CD4-positive, alpha-beta T cell treated with Interleukin-1 beta for 1 hour (primary cell): ENCODE measurements at regions not wholly inside any gene's neighbourhood (a gene's known extent, or its start where the extent isn't known, plus 50 kb on each side); places are given as distances from the start of the nearest gene placed in this dataset.

ENCODE experiments used
- DNase-seq, 2 donors: peaks; one replicate each; pipeline ENCODE4 v3.0.0-alpha.2; 2020 to 2022

DNA sequence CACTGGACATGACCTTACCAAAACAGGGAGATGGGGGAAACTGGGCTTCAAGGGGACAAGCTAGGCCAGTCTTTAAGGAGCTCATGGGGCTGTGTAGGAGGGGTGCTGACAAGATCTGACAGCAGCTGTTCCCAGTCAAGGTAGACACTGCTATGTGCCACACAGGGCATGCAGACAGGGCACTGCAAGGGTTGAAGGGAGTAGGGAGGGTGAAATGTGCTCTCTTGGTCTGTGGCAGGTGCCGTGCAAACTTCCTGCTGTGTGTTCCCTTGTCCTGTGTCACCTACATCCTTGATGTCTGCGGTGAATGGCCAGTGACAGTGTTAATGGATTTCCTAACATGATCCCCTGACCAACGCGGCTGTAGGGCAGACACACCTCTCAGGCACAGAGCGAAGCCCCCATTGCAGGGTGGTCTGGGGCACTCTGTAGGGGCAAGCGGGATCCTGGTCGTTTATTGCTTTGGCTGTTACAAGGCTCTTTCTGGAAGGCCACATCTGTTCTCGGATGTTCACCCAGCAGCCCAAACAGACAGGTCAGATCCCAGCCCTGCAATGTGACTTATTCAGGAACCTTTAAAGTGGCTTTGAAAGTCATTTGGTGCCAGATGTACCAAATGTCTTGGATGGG lies 199.5 kb upstream of the ZNF536 start:
- DNase-seq, result no peak

DNA sequence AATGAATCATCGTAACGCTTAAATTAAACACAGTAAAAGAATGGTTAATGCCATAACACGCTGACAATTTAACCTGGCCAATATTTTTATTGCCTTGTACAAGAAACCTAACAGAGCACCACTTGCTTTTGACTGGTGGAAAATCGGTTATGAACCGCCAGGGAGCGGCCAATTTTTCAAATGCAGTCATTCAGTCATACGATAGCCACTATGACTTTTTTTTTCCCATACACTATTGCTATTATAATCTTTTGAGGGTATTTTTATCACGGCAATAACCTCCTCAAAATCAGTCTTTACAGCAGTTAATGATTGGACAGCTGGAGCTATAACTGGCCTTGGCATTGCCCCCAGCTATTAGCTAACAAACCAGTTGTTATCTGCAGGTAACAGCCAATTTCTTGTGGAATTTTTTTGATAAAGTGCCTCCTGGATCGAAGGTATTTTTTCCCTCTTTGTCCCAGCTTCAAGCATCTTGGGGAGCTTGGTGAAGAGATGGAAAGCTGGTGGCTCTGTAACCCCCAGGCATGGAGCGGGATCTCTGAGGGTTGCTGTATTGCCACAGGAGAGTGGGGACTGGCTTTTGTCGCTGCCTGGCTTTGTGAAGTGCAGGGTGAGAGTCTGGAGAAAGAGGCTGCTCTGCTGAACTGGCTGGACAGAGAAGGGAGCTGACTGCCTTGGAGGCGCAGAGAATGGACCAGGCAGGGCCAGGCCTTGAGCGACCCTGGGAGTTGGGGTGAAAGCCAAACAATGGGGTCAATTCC lies 198.4 kb upstream of the ZNF536 start:
- no peak for DNase-seq

DNA sequence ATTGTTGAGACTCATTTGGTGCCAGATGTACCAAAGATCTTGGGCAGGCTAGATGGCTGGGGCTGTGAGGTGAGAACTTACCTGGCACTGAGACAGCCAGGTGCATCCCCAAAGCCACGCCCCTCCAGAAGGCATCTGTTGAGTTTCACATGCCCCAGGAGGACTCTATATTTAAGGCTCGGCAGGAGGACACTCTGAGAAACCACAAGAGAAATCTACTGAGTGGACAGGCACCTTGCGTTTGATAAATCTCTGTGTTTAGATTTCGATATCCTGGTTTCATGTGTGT lies 197.9 kb upstream of the ZNF536 start:
- no peak for DNase-seq

DNA sequence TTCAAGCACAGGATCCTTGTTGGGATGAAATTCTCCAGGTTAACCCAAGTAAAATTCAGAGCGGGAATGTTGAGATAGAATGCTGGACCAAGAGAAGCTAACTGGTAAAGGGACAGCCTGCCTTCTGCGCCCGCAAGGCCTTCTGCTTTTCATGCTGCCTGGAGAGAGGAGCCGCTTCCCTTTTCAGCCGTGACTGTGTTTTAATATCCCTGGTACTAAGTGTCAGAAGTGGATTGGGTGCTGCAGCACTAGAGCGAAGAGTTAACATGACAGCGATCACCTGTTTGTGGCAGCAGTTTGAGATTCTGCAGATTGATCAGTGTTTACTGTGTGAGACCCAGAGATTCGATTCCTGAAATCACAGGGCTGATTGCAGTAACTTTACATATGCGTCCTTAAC lies 197.4 kb upstream of the ZNF536 start:
- DNase-seq, result no peak

DNA sequence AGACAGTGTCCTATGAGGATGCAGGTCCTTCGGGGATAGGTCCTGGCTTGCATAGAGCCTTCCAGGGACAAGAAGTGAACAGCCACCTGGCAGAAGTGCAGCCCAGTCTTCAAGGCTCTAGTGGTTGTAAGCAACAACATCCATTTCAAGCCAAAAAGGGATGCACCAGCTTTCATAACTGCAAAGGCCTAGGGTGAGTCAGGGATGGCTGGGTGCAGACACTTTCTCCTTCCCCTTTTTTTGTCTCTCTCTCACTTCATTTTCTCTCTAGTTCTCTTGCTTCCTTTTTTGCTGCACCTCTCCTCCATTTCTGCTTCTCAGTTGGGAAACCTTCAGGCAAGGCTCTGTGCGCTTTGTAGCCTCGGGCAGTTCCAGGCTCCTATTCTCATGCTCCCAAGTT lies 196.2 kb upstream of the ZNF536 start:
- no peak for DNase-seq

DNA sequence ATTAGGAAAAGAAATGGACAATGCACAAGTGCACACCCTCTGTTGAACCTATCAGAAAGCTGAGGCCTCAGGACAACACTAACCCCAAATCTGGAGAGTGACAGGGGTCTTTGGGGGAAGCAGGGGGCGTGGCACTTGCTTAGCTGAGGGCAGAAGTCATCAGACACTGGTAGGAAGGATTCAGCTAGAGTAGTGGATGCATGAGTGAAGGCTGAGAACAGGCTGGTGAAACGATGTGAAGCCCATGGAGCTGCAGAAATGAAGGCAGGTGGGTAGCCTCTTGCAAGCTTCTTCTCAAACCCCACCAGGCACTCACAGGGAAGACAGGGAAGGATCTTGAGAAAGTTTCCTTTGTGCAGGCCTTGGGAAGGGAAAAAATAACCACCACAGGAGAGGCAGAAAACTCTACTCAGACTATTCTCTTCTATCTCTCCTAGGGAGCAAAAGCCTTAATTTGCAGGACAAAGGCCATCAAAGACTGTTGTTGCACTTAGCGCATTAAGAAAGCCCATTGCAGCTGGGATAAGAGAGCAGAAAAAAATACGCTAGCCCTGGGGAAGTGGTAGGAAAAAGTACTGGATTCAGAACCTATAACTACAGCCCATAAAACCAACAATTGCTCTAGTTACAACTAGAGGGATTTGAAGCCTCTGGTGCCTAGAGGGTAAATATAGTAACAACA lies 193.3 kb upstream of the ZNF536 start:
- DNase-seq, result no peak

DNA sequence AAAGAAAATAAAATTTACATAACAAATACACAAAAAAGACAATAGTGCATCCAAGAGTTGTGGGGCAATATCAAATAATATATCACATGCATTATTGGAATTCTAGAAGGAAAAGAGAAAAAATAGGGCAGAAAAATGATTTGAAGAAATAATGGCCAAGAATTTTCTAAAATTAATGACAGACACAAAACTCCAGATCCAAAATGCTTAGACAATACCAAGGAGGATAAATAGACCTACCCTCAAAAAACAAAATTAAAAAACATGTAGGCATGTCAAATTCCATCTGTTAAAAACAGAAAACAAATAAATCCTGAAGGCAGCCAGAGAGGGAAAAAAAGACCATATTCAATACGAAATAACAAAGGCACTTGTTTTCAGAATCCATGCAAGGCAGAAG lies 191.5 kb upstream of the ZNF536 start:
- DNase-seq, result no peak

DNA sequence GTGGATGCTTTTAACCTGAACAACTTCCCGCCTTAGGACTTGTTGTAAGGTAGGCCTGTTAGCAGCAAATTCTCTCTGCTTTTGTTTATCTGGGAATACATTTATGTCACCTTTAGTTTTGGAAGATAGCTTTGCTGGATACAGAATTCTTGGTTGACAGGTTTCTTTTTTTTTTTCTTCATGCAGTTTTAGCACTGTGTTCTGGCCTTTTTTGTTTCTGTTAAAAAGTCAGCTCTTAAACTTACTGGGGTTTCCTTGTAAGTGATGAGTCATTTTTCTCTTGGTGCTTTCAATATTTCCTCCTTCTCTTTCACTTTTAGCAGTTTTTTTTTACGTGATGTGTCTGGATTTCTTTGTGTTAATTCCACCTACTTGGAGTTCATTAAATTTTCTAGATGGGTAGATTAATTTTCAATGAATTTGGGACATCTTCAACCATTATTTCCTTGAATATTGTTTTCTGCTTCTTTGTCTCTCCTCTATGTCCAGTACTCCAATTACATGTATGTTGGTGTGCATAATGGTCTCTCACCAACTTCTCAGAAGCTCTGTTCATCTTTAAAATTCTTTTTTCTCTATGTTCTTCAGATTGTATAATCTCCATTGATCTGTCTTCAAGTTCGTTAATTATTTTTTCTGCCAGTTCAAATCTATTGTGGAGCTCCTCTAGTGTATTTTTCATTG lies 188.2 kb upstream of the ZNF536 start:
- DNase-seq, result no peak

DNA sequence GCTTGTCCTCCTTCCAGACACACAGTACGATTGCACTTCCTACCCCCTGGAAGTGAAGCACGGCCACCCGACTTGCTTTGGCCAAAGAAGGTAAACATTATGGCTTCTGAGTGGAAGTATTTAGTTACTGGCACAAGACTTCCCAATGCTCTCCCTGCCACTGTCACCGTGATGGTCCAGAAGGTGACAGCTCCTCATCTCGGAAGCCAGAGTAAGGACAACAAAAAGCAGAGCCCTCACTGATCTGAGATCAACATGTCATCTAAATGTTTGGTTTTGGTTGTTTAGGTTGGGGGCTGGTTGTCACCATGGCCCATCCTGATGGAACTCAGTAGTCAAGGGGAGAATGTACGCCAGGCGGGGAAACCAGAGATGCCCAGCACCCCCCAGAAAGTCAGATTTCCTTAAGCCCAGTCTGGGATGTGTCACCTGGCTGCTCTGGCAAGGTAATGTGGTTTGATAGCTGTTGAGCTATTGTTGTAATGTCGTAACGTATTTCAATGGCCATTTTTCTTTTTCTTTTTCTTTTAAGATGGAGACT lies 170.1 kb upstream of the ZNF536 start:
- no peak for DNase-seq

DNA sequence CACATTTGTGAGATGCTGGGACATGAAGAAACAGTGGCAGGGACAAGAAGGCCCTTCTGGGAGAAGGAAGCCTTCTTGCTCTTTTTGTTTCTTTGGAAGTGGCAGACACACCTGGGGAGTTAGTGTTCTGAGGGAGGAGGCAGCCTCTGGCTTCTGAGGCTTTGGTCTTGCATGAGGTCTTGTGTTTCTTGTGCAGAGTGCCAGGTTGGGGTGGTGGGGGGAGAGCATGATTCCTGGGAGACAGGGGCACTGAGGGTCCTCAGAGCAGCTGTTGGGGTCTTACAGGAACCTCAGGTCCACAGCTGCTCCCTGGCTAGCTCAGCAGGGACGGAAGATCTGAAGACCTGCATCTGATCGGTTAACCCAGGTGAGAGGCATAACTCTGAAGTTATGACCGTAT lies 167.5 kb upstream of the ZNF536 start:
- no peak for DNase-seq

DNA sequence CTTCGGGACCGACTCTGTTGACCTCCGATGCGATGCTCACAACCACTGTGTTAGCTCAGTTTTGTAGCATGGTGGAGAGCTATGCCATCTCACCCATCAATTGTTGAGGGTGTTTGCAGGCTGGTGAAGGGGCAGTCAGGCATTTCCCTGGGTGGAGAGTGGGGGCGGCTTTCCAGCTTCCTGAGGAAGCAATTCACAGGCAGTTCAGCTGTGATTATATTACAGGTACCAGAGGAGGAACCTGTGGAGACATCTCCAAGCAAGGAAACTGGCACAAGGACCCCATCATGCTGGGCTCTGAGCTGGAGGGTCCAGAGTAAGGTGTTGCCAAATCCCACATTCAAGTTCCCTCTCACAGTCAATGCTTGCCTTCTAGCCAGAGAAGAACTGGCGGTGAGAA lies 166.0 kb upstream of the ZNF536 start:
- DNase-seq, result no peak

DNA sequence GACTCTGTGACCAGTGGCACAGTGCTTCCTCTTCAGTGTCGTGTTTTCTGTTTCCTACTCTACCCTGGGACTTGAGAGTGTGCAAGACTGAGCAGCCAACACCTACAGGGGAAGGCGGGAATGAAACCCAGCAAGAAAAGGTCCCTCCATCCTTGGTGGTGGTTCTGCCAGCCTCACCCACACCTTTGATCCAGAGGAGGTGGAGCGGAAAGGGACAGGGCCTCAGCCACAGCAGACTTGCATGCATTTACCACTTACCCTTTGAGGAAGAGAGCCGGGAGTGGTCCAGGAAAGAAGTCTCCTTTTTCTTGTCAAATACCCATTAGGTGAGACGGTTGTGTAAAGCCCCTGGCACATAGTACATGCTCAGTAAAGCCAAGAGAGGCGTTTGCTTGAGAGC lies 164.8 kb upstream of the ZNF536 start:
- no peak for DNase-seq

DNA sequence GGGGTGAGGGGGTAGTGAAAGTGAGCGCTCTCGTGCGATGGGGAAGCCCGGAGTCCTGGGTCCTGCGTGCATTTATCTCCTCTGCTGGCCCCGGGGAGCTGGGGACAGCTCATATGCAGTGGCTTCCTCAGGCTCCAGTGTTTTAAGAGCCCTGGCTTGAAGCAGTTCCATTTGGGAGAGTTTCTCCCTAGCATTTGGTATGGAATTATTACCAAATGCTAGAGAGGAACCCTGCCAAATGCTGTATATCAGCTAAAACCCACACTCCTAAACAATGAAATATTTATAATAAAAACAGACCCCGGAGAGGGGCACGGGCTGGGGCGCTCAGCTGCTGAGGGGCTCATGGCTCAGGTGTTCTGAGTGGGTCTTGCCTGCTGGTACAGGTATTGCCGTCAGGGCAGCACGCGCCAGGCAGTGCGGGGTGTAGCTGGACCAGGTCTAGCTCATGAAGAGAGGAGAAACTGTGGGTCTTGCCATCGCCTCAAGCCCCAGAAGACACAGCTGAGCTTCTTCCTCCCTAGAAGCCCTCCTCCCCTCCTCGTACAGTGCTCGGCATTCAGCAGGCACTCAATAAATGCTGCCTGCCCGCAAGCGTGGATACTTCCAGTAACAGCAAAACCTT lies 163.6 kb upstream of the ZNF536 start:
- no peak for DNase-seq

DNA sequence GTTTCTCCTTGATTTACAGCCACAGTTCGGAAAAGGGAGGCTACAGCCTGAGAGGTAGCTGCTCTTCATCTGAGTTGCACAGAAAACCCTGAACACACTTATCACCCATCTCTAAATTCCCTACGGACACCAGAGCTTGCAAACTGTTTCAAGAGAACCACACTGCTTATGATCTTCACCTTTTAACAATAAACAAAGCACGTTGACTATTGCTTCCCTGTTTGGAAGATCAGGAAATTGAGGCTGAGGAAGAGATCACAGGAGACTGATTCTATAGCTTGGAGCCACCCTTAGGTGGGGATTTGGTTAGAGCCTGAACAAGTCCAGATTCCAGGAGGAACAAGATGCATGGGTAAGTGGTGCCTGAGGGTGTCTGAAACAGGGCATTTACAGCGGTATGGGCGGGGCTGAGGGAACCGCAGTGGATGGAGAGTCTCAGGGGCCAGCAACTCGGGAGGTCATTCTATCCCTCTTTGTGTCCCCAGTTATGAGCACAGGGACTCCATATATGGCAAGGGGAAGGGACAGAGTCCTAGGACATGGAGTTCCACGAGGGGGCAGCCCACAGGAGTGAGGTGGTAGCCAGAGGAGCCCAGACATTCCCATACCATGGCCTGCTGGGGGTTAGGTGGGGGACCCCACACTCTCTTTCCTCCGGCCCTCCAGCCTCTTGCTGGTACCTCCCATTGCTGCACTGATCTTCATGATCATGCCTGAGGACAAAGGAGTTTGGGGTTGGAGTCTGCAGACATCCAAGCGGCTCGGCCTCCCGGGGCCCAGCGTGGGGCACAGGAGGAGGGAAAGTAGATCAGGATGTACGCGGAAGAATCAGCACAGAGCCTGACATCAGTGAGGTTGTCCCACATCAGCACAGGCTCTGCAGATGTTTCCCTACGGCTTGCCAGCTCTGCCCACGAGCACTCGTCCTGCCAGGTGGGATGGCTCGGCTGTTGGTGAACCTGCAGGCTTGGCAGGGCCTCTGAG lies 162.3 kb upstream of the ZNF536 start:
- no peak for DNase-seq

DNA sequence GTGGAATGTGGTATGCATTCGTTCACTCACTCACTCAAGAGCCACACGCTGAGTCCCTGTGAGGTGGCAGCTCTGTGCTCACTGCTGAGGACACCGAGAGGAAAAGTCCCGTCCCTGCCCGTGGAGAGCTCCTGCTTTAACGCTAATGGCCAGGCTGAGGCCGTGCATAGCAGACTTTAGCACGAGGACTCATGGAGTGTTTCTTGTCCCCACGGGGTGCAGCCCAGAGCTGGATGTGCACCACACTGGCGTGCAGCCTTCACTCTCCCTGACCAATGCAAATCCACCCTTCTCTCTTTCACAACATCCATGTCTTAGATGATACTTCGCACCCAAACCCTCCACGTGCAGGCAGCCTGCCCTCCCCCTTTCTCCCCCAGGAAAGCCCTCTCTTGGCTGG lies 159.6 kb upstream of the ZNF536 start:
- no peak for DNase-seq

DNA sequence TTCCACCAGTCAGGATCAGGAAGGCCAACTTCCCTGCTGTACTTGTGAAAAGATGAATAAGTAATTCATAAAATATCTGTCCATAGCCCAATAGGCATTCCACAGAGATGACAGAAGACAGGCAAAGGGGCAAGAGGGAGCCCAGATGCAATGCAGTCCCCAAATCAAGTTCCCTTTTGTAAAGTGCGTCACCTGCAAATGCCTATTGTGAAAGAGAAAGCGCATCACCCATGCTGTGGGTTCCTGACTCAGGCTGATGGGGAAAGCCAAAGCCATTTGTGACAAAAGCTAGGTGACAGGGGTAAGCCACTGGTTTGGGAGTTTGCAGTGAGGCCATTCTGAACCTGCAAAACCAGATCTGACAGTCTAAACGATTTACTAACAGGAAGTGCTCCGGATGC lies 157.5 kb upstream of the ZNF536 start:
- no peak for DNase-seq

DNA sequence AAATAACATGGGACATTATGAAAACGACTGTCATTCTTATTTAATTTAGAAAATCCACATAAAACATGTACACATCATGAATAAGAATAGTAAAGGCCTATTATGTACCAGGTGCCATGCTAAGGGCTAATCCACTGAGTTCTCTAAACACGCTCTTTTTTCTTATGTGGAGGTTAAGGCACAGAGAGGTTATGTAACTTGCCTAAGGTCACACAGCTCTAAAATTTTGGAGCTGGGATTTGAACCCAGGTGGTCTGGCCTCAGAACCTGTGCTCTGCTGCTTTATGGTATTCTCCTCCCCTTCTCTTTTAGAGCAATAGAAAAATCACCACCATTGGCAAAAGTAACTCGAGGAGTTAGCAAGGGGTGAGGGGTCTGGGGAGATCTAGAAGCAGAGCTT lies 156.9 kb upstream of the ZNF536 start:
- no peak for DNase-seq

DNA sequence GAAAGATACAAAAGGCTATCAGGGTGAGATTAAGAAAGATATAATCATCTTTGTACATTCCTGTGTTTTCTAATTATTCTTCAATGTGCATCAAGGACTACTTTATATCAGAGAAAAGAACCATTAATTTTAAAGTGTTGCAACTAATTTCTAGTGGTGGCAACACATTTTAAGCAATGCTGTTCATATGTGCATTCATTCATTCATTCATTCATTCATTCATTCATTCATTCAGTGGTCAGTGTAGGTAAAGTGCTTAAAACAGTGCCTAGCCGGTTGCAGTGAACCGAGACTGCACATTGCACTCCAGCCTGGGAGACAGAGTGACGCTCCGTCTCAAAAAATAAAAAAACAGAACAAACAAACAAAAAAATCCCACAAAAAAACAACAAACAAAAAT lies 155.7 kb upstream of the ZNF536 start:
- DNase-seq, result no peak

DNA sequence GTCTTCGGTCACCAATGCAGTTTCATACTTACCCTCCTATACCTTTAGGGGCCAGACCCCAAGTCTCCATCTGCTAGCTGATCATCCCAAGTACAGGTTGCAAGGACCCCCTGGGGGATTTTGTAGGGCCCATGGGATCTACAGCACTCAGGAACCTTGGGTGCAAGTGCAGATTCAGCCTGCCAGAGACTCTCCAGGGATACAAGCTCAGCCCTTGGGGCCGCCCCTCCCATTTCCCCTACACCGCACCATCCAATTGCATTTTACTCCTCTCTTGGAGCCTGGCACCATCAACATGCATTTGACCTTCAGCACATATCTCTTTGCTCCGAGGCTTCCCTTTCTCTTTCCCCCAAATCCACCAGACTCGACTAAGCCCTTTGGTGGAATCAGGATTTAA lies 154.7 kb upstream of the ZNF536 start:
- no peak for DNase-seq

DNA sequence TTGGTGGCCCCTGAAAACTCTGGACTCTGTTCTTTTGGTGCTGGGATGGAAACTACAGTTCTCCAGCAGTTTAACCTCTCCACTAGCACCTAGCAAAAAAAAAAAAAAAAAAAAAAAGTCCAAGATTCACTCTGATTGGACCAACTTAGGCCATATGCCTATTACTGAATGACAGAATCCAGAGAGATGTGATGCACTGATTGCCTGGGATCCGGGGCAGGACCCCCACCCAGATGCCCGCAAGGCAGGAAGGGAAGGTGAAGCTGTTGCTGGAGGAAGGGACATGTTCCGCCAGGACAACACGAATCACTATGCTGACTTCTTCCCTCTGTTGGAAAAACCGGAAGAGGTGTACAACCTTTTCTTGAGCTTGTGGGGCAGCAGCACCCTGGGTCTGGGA lies 152.5 kb upstream of the ZNF536 start:
- no peak for DNase-seq

DNA sequence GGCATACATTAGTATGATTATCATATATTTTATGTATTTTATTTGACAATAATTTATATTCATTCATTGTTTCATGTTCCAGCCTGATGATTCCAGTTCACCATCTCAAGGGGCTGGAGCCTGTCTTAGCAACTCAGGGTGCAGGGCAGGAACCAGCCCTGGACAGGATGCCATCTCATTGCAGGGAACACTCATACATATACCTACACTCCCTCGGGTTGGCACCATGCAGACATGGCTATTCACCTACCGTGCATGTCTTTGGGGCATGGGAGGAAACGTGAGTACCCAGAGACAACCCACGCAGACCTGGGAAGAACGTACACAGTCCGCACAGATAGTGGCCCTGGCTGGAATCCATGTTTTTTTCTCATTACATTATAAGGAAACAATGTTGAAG lies 151.0 kb upstream of the ZNF536 start:
- no peak for DNase-seq

DNA sequence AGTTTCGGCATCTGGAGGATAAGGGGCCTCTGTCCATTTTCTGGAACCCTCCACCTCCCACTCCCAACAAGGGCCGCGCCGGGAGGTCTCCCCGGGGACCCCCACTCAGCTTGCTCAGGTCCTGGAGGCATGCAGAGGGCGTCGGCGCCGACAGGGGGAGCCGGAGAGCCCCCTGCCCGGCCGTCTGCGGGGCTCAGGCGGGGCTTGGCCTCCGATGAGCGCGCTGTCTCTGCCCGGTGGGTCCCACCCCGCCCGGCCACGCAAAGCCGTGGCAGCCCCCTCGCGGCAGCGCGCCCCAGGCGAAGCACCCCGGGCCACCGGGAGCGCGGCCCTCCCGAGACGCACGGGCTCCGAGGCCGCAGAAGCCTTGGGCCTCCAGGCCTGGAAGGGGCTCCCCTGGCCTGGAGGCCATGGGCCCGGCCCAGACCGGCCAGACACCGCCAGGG lies 149.7 kb upstream of the ZNF536 start:
- DNase-seq, result no peak
